Endometrium (tissue), 2 donors: ENCODE measurements at regions not wholly inside any gene's neighbourhood (a gene's known extent, or its start where the extent isn't known, plus 50 kb on each side); places are given as distances from the start of the nearest gene placed in this dataset.
"Not testable (repeated sequence)": the region's sequence is repeated elsewhere in the genome, so short reads cannot be mapped to it uniquely, and the experiment has no call there.

Source experiments
- FAIRE-seq: peaks from 2 replicates; lab custom pipeline; 2012; peaks lifted over from hg19 to GRCh38; lab: Jason Lieb, UNC
- donor health status: control.
- donor health status: control.

DNA sequence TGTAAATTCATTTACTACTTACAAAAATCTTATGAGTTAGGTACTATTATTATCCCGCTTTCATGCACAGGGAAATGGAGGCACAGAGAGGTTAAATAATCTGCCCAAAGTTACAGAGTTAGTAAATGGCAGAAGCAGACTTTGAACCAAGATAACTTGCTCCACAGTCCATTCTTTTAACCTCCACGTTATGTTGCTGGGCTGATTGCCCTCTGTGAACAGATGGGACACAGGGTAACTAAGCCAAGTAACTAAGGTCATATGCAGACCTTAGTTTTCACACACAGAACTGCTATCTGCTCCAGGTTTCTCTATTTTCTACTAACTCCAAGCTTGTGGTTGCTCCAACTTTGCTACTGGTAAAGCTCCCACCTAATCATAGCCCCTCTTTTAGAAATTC lies 147.1 kb upstream of the IFNG-AS1 start:
- FAIRE-seq: no peak

GRCh38 chr12:67843257-67843656 lies 146.0 kb upstream of the IFNG-AS1 start:
- FAIRE-seq: no peak

DNA sequence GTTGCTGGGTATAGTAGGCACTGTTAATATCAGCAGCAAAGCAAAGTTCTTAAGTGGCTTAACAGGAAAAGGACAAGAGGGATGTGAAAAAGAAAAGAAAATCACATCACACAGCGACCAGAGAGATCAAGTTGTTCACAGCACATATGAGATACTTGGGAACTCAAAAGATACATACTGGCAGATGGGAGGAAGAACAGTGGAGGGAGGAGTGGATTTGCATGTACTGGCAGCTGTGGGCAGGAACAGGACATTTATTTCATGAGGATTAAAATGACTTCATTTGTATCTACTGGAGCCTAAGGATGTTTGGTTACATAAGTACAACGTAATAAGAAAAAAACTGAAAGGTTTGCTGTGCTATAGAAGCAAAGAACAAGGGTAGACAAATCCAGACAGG lies 136.5 kb upstream of the IFNG-AS1 start:
- no peak for FAIRE-seq

GRCh38 chr12:67853204-67853603 lies 136.0 kb upstream of the IFNG-AS1 start:
- FAIRE-seq: no peak

DNA sequence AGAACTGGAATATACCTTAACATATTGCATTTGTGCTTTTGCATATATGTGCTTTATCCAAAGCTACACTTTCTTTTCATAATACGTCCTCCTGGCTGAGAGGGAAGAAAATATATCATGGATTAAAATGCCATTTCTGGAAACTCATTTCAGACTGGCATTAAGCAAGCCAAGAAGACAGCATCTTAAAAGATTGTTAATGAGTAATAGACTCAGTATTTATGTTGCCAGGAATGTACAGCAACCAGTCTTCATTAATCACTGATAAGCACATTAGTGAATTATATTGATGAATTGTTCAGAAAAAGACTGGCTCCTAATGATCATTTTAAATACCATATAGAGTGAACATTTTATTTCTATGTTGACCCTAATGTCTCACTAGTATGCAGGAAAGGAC lies 134.9 kb upstream of the IFNG-AS1 start:
- FAIRE-seq: no peak

- no peak for FAIRE-seq
Observed at GRCh38 chr12:67855103-67855502, 134.1 kb upstream of the IFNG-AS1 start.

- no peak for FAIRE-seq
Observed at GRCh38 chr12:67871231-67871630, 118.0 kb upstream of the IFNG-AS1 start.

GRCh38 chr12:67873355-67873754 lies 115.9 kb upstream of the IFNG-AS1 start:
- FAIRE-seq: no peak

- no peak for FAIRE-seq
Observed at GRCh38 chr12:67876305-67876915, 112.8 kb upstream of the IFNG-AS1 start.

GRCh38 chr12:67877727-67878126 lies 111.5 kb upstream of the IFNG-AS1 start:
- FAIRE-seq: no peak

DNA sequence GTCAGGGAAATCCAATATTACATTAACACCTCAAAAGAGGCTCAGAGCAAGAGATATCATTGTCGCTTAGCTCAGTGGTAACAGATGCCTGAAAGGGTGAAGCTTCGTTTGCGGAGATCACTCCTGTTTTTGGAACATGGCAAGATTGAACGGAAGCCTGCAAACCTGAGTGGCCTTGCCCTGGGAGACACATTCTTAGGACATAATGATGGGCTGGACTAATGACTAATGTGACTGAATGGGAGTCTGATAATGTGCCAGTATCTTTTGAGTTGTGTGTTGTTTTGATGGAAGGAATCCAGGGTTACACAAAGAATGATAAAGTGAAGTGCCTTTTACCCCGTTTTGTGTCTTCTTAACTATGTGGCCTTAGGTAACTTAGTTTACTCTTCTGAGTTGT lies 109.3 kb upstream of the IFNG-AS1 start:
- no peak for FAIRE-seq

- no peak for FAIRE-seq
Observed at GRCh38 chr12:67881565-67881964, 107.7 kb upstream of the IFNG-AS1 start.

GRCh38 chr12:67884596-67884995 lies 104.7 kb upstream of the IFNG-AS1 start:
- no peak for FAIRE-seq

DNA sequence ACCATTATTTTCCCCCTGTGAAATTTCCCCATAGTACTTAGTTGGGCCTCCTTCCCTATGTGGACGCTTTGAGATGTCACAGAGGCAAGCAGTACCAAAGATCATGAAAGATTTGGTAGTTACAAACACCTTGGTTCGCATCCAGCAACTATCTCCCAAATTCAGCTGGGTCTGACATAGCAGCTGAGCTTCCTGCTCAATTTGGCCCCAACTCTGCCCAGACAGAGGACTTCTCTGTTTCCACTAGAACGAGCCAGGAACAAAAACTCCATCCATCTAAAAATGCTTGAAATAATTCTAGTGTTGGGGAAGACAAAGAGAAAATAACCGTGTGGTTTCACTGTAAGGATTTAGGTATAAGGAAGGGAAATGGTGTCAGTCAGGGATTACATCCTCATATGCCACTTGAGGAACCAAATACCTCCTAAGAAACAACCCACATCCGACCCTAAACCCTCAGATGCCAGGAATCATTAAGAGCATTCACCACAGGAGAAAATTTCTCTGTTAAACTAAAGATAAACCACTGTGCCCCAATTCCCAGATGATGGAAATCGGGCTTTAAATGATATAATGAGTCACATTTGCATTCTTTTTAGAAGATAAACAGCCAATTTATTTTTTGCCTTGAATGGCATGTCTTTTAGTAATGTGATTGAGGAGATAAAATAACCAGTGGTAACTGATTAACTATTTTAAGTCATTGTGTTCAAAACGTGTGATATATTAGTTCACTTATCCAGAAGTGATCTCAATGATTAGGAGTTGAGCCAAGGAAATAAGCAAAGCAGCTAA lies 103.7 kb upstream of the IFNG-AS1 start:
- no peak for FAIRE-seq

DNA sequence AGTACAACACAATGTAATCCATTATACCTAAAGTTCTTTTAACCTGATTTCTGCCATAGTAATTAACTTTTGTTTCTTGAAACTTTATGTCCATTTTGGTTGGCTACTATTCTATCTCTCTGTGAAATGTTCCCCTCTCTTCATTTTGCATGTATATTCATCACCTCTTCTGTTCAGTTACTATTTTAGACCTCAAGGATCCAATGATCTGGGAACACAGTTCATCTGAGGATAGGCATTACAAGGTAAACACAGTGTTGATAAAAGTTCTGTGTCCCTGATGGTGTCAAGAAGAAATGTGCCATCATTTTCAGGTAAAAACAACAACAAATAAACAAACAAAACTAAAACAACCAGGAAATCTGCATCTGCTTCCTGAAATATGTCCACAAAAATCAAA lies 102.2 kb upstream of the IFNG-AS1 start:
- no peak for FAIRE-seq

DNA sequence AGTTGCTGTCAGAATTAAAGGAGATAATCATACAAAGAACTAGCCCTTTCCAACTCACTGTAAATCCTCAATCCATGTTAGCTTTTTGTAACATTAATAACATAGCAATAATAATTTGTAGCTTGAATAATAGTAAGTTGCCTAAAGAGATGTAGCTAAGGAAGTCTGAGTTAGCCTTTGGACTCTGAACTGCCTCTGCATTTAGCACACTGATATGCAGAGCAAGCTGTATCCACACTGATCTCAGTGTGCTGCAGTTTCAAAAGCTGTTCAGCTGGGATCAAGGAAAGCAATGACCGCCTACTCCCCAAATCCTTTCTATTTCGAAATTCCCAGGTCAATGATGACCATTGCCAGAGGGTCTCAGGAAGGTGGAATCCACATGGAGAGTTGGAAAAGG lies 99.3 kb upstream of the IFNG-AS1 start:
- FAIRE-seq: no peak

DNA sequence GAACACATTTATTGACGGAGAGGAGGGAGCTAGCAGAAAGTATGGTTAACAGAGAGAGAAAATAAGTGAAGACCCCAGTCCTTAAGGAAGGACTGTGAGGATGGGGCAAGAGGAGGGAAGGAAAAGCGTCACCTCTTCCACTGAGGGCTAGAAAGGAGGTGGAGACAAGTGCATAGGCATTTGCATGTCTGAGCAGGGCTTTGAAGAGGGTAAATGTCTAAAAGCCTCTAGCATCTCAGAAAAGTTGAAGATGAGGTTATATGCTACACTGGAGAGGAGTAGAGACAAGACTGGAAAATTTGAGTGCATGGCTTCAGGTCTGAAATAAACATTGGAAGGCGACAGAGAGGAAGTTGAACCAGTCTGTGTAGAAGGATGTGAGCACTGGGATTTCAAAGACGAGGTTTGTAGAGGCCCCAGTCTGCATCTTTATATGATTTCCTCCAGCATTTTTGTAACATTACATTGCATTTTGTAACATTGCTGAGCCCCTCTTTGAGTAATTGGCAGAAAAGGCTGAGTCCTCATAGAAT lies 98.5 kb upstream of the IFNG-AS1 start:
- no peak for FAIRE-seq

DNA sequence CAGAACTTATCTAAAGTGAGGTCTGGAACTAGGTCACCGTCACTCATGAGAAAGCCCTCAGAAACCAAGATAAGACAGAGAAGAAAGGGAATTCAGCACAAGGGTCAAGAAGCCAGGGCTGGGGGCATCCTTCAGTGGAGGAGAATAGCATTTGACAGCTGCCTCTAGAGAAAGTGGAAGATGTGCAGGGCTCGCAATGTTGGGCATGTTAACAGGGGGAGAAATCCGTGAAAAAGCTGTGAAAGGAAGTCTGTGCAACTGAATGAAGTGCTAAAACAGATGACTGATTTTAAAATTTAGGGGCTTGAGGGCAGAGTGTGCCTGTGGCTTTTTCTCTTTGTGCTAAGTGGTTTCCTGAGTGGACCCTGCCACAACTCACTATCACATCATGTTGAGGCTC lies 97.7 kb upstream of the IFNG-AS1 start:
- no peak for FAIRE-seq

DNA sequence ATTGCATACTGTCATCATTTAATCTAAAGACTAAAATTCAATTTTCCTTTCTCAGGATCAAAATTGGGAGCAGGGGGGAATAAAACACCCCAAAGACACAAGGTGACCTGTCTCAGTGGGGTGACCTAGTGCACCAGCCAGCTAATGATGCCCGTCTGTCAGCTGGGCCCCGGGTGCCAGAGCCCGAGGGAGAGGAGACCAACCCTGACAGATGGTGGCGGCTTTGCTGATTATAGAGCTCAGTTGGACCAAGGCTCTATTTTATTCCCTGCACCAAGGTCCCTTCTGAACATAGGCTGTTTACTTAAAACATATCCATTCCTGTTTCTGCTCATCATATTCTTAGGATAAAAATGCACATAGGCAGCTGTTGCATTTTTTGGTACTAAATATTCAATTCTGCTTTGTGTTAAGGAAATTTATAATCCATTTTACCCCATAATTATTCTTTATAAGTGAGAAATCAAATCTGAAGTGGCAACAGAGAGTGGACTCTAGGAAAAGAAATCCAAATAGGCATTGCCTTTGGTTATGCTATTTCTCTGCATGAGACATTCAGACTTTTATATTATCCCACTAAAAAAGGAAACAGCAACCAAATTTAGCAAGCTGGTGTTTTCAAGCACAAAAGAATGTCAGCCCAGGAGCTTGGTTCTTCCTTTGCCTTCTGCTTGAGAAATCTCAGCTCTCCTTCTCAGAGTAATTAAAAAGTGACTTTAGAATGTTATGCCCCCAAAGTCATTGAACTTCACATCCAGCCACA lies 96.8 kb upstream of the IFNG-AS1 start:
- FAIRE-seq: no peak

DNA sequence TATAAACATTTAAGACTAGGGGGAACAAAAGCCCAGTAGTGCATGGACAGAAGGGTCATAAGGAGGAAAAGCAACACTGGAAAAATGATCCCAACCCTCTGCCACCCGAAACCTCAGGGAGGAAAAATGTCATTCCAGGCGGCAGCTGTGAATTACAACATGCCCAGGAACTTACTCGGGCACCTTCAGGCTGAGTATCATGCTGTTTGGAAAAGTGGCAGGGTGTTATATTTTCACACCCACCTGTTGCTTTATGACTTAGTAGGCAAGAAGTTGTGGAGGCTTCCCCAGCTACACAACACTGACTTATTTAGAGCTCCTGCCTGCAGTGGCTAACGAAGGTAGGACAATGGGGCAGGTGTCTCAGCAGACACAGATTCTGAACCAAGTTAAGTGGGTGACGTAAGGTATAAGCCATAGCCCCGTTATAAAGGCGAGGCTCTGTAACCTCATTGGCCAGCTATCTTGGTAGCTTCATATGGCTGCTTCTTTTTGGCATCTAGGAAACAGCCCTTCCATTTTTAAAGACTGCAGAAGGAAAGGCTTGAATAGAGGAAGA lies 96.1 kb upstream of the IFNG-AS1 start:
- FAIRE-seq: no peak

DNA sequence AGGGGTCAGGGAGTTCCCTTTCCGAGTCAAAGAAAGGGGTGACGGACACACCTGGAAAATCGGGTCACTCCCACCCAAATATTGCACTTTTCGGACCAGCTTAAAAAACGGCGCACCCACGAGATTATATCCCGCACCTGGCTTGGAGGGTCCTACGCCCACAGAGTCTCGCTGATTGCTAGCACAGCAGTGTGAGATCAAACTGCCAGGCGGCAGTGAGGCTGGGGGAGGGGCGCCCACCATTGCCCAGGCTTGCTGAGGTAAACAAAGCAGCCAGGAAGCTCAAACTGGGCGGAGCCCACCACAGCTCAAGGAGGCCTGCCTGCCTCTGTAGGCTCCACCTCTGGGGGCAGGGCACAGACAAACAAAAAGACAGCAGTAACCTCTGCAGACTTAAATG lies 88.8 kb upstream of the IFNG-AS1 start:
- not testable (repeated sequence) for FAIRE-seq

- FAIRE-seq: no peak
Observed at GRCh38 chr12:67909091-67909531, 80.1 kb upstream of the IFNG-AS1 start.

DNA sequence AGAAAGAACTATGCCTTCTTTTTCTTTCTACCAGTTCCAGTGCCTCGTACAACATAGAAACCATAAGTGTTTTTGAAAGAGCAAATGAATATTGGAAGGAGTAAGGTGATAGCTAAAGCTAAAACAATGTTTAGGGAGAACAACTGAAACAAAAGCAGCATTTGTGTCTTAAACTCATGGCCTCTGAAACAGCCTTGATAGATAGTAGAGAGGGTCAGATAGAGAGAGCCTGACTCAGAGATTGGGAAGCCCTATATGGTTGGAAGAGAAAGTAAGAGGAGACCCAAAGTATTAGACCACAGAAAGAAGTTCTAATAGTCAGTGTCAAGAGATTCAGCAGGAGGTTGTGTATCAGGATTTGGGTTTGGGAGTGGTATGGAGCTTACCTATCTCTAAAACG lies 79.6 kb upstream of the IFNG-AS1 start:
- no peak for FAIRE-seq
